OCI-LY3 (cell line): ENCODE measurements at regions not wholly inside any gene's neighbourhood (a gene's known extent, or its start where the extent isn't known, plus 50 kb on each side); places are given as distances from the start of the nearest gene placed in this dataset.

Source experiments
- H2AFZ ChIP-seq: fragments of 200-600, 300-600 bp; shearing (Covaris generic); 2 replicates; pipeline ENCODE4 v1.6.0; 2014; ENCODE audit warnings: antibody characterized with exemption, low read depth, low read length
- H3K27ac ChIP-seq: fragments of 200-600, 300-600 bp; sonication (generic); 2 replicates; pipeline ENCODE4 v1.5.1; 2014; ENCODE audit warnings: mild to moderate bottlenecking, low read length, moderate library complexity, mixed read lengths
- H3K27me3 ChIP-seq: fragments of 200-600, 300-600 bp; sonication (generic); 2 replicates; pipeline ENCODE4 v1.6.1; 2014; ENCODE audit warnings: low read depth, low read length, mixed read lengths
- H3K36me3 ChIP-seq: fragments of 200-600, 300-600 bp; sonication (generic); replicated peaks from 2 replicates; pipeline ENCODE3; 2014; ENCODE audit warnings: low read depth, low read length, mixed read lengths
- H3K4me1 ChIP-seq: fragments of 300-600, 200-600 bp; sonication (generic); 2 replicates; pipeline ENCODE4 v1.6.1; 2014; ENCODE audit warnings: low read length, mixed read lengths
- H3K4me2 ChIP-seq: fragments of 200-600, 300-600 bp; sonication (generic); 2 replicates; pipeline ENCODE4 v1.6.1; 2014; ENCODE audit warnings: low read length, mixed read lengths
- H3K4me3 ChIP-seq: fragments of 300-600, 200-600 bp; sonication (generic); 2 replicates; pipeline ENCODE4 v1.5.1; 2014; ENCODE audit warnings: antibody characterized with exemption, mild to moderate bottlenecking, low read length, moderate library complexity
- H3K79me2 ChIP-seq: fragments of 300-600, 200-600 bp; shearing (Covaris generic); 2 replicates; pipeline ENCODE4 v1.6.1; 2014; ENCODE audit warnings: mild to moderate bottlenecking, low read length, mixed read lengths
- H3K9ac ChIP-seq: fragments of 300-600, 200-600 bp; shearing (Covaris generic); 2 replicates; pipeline ENCODE4 v1.6.0; 2014; ENCODE audit warnings: mild to moderate bottlenecking, low read length, moderate library complexity
- H3K9me3 ChIP-seq: fragments of 200-600, 300-600 bp; shearing (Covaris generic); 2 replicates; pipeline ENCODE4 v1.6.1; 2014; ENCODE audit warnings: low read length, mixed read lengths; ENCODE audit not compliant: insufficient read depth
- H4K20me1 ChIP-seq: fragments of 200-600, 300-600 bp; sonication (generic); 2 replicates; pipeline ENCODE4 v1.6.1; 2016; ENCODE audit warnings: low read length, mixed read lengths; ENCODE audit not compliant: insufficient read depth
- EZH2phosphoT487 ChIP-seq: fragments of 200-600 bp; shearing (Covaris generic); IDR thresholded peaks from 2 replicates; pipeline ENCODE4 v1.6.1; 2018; ENCODE audit warnings: antibody characterized with exemption, mixed run types, low read depth
- TF ChIP-seq, protein P1 (sequence below): fragments of 200-600, 300-600 bp; sonication (generic); IDR thresholded peaks from 2 replicates; pipeline ENCODE4 v1.5.1; 2014; ENCODE audit warnings: antibody characterized with exemption, low read length, low read depth

DNA sequence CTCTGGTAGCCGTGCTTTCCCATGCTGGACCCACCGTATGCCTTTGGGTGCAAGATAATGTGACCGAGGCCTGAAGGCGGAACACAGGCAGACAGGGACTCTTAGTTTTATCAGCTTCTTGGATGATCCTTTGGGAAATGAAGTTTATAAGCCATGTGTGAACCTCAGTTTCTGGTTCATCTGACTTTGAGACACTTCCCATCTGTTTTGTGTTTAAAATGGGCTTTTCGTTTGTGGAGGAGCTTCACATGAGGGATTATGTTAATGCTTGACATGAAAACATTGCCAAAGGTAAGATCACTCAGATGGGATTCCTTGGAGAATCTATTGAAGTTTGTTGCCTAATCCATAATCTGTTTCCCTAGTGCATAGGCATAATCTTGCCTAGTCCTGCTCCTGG lies 249.8 kb upstream of the LYZL1 start:
- Histone ChIP-seq H3K9ac (no peak overlapping the region), H3K4me3 (no peak overlapping the region), H3K36me3 (no peaks in the 10 kb centered on the region), H3K4me1 (peaks cover 8% of the 10 kb centered on the region), H3K27me3 (no peaks in the 10 kb centered on the region), H2AFZ (no peak overlapping the region), H3K79me2 (no peaks in the 10 kb centered on the region), H3K4me2 (no peak overlapping the region), H4K20me1 (no peaks in the 10 kb centered on the region), H3K27ac (no peak overlapping the region), H3K9me3 (no peaks in the 10 kb centered on the region)
- TF ChIP-seq EZH2phosphoT487 = no peak
- TF ChIP-seq, protein P1, sequence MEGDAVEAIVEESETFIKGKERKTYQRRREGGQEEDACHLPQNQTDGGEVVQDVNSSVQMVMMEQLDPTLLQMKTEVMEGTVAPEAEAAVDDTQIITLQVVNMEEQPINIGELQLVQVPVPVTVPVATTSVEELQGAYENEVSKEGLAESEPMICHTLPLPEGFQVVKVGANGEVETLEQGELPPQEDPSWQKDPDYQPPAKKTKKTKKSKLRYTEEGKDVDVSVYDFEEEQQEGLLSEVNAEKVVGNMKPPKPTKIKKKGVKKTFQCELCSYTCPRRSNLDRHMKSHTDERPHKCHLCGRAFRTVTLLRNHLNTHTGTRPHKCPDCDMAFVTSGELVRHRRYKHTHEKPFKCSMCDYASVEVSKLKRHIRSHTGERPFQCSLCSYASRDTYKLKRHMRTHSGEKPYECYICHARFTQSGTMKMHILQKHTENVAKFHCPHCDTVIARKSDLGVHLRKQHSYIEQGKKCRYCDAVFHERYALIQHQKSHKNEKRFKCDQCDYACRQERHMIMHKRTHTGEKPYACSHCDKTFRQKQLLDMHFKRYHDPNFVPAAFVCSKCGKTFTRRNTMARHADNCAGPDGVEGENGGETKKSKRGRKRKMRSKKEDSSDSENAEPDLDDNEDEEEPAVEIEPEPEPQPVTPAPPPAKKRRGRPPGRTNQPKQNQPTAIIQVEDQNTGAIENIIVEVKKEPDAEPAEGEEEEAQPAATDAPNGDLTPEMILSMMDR = no peak

DNA sequence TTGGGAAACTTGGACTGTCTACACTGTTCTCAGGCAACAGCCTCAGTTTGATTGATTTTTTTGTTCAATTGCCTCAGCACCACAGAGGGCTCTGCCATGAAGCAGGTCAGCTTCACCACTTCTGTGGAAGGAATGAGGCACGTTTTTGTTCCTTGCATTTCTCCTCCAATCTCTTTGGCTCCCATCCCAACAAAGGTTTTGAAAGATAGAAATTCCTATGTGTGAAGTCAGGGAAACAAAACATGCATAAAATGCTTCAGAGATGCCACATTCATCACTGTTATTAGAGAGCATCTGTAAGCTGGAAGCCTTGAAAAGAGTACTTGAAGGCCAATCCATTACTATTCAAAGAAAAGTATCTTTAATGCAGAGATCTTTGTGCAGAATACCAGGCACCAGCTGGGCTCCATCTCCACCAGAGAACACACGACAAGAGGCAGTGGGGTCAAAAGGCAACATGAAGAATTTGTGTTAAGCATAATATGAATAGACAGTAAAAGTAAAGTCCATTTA lies 249.1 kb upstream of the LYZL1 start:
- no peak for TF ChIP-seq EZH2phosphoT487
- TF ChIP-seq, protein P1 = no peak
- Histone ChIP-seq H3K9me3 (no peaks in the 10 kb centered on the region), H3K4me3 (no peak overlapping the region)

DNA sequence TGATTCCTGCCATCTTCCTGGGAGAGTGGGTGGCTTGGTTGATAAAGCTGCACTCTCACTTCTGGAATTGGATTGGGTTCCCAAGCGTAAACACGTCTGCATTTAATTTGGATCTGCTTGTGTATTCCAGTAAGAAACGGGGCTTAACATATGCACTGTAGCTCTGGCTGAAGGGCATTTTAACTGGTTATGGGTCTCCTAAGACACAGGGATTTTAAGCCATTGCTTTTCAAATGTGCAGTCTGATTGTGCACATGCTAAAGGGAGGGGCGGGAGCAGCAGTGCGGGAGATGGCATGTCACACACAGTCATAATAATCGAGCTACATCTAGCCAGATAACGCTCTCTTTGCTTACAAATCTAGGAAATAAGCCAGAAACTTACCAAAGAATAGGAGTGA lies 247.3 kb upstream of the LYZL1 start:
- Histone ChIP-seq H3K9me3 (no peaks in the 10 kb centered on the region), H3K27ac (no peak overlapping the region), H2AFZ (no peak overlapping the region), H3K79me2 (no peaks in the 10 kb centered on the region), H3K9ac (no peak overlapping the region), H3K27me3 (no peaks in the 10 kb centered on the region), H3K36me3 (no peaks in the 10 kb centered on the region), H3K4me1 (no peaks in the 10 kb centered on the region), H3K4me2 (no peak overlapping the region), H3K4me3 (no peak overlapping the region), H4K20me1 (no peaks in the 10 kb centered on the region)
- no peak for TF ChIP-seq EZH2phosphoT487
- TF ChIP-seq, protein P1 = no peak

More for the DNA sequence above, 249.1 kb upstream of the LYZL1 start:
- H3K4me2 ChIP-seq = no peak overlapping the region
- 0 out of 2 replicates have a peak, but pooled peaks cover 1% of the 10 kb centered on the region for H3K4me1 ChIP-seq
- H2AFZ ChIP-seq = no peak overlapping the region
- H4K20me1 ChIP-seq = no peaks in the 10 kb centered on the region
- H3K79me2 ChIP-seq = no peaks in the 10 kb centered on the region
- no peaks in the 10 kb centered on the region for H3K27me3 ChIP-seq
- H3K27ac ChIP-seq = no peak overlapping the region
- no peaks in the 10 kb centered on the region for H3K36me3 ChIP-seq
- H3K9ac ChIP-seq = no peak overlapping the region

DNA sequence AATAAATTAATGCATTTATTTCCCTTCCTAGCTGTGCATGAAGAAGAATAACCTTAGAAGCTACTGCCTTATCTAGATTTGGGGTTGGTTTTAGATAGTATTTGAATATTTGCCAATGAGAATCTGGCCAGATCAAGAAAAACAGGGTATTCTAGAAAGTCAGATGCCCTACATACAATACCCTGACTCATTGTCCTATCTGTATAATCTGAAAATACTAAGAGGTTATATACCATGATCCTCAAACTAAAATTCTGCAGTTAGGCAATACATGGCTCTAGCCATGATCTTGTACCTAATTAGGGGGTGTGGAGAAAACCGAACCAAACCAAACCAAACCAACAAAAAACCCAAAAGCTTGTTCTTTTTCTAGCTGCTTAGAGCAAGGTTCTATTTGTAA lies 240.4 kb upstream of the LYZL1 start:
- H3K9me3 ChIP-seq = no peaks in the 10 kb centered on the region
- H3K4me1 ChIP-seq = peaks cover 18% of the 10 kb centered on the region
- no peak overlapping the region for H2AFZ ChIP-seq
- no peaks in the 10 kb centered on the region for H4K20me1 ChIP-seq
- H3K27me3 ChIP-seq = no peaks in the 10 kb centered on the region
- H3K36me3 ChIP-seq = no peaks in the 10 kb centered on the region
- no peak overlapping the region for H3K27ac ChIP-seq
- no peak overlapping the region for H3K9ac ChIP-seq
- H3K4me3 ChIP-seq = no peak overlapping the region
- H3K4me2 ChIP-seq = no peak overlapping the region
- TF ChIP-seq EZH2phosphoT487 = no peak
- TF ChIP-seq, protein P1 = no peak
- no peaks in the 10 kb centered on the region for H3K79me2 ChIP-seq
